ENCODE measurements at regions not wholly inside any gene's neighbourhood (a gene's known extent, or its start where the extent isn't known, plus 50 kb on each side); places are given as distances from the start of the nearest gene placed in this dataset.

GRCh38 chr13:71260246-71260645, 606.8 kb downstream of the DACH1 start:
- ChIA-PET POLR2A (no interaction called here), CTCF (no interaction called here)
- no peak for TF ChIP-seq ZFP3 (tag by site-specific recombination; IDR thresholded peaks at IDR 0.05; ENCODE audit: low read depth)
- TF ChIP-seq ZXDB (tag by site-specific recombination; IDR thresholded peaks at IDR 0.05): no peak
- TF ChIP-seq, protein P1, sequence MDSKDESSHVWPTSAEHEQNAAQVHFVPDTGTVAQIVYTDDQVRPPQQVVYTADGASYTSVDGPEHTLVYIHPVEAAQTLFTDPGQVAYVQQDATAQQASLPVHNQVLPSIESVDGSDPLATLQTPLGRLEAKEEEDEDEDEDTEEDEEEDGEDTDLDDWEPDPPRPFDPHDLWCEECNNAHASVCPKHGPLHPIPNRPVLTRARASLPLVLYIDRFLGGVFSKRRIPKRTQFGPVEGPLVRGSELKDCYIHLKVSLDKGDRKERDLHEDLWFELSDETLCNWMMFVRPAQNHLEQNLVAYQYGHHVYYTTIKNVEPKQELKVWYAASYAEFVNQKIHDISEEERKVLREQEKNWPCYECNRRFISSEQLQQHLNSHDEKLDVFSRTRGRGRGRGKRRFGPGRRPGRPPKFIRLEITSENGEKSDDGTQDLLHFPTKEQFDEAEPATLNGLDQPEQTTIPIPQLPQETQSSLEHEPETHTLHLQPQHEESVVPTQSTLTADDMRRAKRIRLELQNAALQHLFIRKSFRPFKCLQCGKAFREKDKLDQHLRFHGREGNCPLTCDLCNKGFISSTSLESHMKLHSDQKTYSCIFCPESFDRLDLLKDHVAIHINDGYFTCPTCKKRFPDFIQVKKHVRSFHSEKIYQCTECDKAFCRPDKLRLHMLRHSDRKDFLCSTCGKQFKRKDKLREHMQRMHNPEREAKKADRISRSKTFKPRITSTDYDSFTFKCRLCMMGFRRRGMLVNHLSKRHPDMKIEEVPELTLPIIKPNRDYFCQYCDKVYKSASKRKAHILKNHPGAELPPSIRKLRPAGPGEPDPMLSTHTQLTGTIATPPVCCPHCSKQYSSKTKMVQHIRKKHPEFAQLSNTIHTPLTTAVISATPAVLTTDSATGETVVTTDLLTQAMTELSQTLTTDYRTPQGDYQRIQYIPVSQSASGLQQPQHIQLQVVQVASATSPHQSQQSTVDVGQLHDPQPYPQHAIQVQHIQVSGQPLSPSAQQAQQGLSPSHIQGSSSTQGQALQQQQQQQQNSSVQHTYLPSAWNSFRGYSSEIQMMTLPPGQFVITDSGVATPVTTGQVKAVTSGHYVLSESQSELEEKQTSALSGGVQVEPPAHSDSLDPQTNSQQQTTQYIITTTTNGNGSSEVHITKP (tag by site-specific recombination; IDR thresholded peaks at IDR 0.05): no peak
- TF ChIP-seq ZNF10 (tag by site-specific recombination; IDR thresholded peaks at IDR 0.05): no peak
- TF ChIP-seq MYNN (tag by site-specific recombination; IDR thresholded peaks at IDR 0.05; ENCODE audit: borderline replicate concordance): no peak
- TF ChIP-seq ZNF571 (tag by site-specific recombination; IDR thresholded peaks at IDR 0.05): no peak
- TF ChIP-seq ZNF280D (tag by site-specific recombination; IDR thresholded peaks at IDR 0.05): no peak
- TF ChIP-seq GFI1B (tag by site-specific recombination; IDR thresholded peaks at IDR 0.05): no peak
- TF ChIP-seq, protein P2, sequence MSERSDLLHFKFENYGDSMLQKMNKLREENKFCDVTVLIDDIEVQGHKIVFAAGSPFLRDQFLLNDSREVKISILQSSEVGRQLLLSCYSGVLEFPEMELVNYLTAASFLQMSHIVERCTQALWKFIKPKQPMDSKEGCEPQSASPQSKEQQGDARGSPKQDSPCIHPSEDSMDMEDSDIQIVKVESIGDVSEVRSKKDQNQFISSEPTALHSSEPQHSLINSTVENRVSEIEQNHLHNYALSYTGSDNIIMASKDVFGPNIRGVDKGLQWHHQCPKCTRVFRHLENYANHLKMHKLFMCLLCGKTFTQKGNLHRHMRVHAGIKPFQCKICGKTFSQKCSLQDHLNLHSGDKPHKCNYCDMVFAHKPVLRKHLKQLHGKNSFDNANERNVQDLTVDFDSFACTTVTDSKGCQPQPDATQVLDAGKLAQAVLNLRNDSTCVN (tag by site-specific recombination; optimal IDR thresholded peaks at IDR 0.05): no peak
- TF ChIP-seq ZFP69B (tag by site-specific recombination; IDR thresholded peaks at IDR 0.05): no peak
- no peak for TF ChIP-seq ZNF423 (tag by site-specific recombination; IDR thresholded peaks at IDR 0.05)
- TF ChIP-seq, protein P3, sequence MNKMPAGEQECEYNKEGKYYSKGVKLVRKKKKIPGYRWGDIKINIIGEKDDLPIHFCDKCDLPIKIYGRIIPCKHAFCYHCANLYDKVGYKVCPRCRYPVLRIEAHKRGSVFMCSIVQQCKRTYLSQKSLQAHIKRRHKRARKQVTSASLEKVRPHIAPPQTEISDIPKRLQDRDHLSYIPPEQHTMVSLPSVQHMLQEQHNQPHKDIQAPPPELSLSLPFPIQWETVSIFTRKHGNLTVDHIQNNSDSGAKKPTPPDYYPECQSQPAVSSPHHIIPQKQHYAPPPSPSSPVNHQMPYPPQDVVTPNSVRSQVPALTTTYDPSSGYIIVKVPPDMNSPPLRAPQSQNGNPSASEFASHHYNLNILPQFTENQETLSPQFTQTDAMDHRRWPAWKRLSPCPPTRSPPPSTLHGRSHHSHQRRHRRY (tag by site-specific recombination; IDR thresholded peaks at IDR 0.05): no peak
- TF ChIP-seq ZNF311 (tag by site-specific recombination; IDR thresholded peaks at IDR 0.05; ENCODE audit: borderline replicate concordance): no peak
- no peak for TF ChIP-seq ZNF354C (tag by site-specific recombination; IDR thresholded peaks at IDR 0.05; ENCODE audit: borderline replicate concordance, low read depth)
- TF ChIP-seq EGR2 (tag by site-specific recombination; IDR thresholded peaks at IDR 0.05; ENCODE audit: low read depth): no peak
- TF ChIP-seq, protein P4, sequence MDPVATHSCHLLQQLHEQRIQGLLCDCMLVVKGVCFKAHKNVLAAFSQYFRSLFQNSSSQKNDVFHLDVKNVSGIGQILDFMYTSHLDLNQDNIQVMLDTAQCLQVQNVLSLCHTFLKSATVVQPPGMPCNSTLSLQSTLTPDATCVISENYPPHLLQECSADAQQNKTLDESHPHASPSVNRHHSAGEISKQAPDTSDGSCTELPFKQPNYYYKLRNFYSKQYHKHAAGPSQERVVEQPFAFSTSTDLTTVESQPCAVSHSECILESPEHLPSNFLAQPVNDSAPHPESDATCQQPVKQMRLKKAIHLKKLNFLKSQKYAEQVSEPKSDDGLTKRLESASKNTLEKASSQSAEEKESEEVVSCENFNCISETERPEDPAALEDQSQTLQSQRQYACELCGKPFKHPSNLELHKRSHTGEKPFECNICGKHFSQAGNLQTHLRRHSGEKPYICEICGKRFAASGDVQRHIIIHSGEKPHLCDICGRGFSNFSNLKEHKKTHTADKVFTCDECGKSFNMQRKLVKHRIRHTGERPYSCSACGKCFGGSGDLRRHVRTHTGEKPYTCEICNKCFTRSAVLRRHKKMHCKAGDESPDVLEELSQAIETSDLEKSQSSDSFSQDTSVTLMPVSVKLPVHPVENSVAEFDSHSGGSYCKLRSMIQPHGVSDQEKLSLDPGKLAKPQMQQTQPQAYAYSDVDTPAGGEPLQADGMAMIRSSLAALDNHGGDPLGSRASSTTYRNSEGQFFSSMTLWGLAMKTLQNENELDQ (tag by site-specific recombination; IDR thresholded peaks at IDR 0.05; ENCODE audit: low read depth): no peak
- no peaks in the 10 kb centered on the region for H3K4me1 ChIP-seq (ENCODE audit: control insufficient read depth, insufficient read depth, low read length)
- no peak overlapping the region for H3K27ac ChIP-seq (ENCODE audit: extremely low read depth, low read depth, low read length)
- no peaks in the 10 kb centered on the region for H3K9me3 ChIP-seq (ENCODE audit: control insufficient read depth, insufficient read depth, low read depth, low read length)
- no peaks in the 10 kb centered on the region for H3K36me3 ChIP-seq (ENCODE audit: control insufficient read depth in 2 of 2, insufficient read depth in 1 of 2, low read length in 2 of 2)
- H3K4me3 ChIP-seq (ENCODE audit: low read depth, low read length): no peak overlapping the region

All from HEK293 (cell line).